ENCODE measurements at regions not wholly inside any gene's neighbourhood (a gene's known extent, or its start where the extent isn't known, plus 50 kb on each side); places are given as distances from the start of the nearest gene placed in this dataset.

DNA sequence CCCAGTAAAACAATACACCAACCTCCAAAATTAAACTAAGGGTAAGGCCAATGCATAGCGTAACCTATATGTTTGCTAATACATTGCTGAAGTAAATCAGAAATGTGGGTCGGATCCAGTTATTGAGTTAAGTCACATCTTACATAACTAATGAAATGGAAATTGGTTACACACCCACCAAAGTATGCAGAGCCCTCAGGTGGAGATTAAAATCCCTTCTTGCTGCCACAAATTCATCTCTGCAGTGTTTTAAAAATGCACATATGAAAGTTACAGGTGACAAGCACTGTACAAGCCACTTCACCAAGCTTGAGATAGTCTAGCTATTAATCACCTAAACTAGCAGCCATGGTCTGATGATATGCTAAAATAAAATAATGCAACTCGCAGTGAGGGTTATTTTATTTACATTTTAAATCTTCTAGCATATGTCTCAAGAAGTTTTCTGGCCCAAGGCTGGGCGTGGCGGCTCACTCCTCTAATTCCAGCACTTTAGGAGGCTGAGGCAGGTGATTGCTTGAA, 130.6 kb downstream of the AQP9 start:
- no peak for ATAC-seq
- DNase-seq (ENCODE audit: missing footprints): no peak
- intact Hi-C loops (cut with DNase I): loop anchor here (5.0 to 10.0 kb wide), 3 partner anchors 256 to 503 kb away; partner anchors contain the start of gene MINDY2

GRCh38 chr15:58269455-58270414, 131.6 kb downstream of the AQP9 start:
- intact Hi-C loops (cut with DNase I): loop anchor here (2.0 to 10.0 kb wide), 5 partner anchors 61 to 503 kb away; partner anchors contain the start of genes ADAM10 and MINDY2
- DNase-seq (ENCODE audit: missing footprints) (no peak), ATAC-seq (peak; percentile 92)

DNA sequence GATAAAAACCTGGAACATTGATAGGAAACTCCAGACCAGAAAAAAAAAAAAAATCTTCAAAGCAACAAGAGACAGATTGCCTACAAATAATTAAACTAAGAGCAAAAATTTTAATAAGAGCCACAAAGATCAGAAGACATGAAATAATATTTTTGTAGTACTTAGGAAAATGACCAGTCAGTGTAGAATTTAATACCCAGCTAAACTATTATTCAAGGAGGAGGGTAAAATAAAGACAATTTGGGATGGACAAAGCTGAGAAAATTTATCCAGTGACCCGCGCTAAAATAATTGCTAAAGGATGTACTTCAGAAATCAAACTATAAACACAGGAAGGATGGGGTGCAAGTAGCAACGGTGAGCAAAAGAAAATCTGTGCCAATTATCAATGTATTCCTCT, 133.2 kb downstream of the AQP9 start:
- DNase-seq (ENCODE audit: missing footprints) (no peak), ATAC-seq (no peak)
- intact Hi-C loops (cut with DNase I): loop anchor here (2.0 to 5.0 kb wide), 2 partner anchors 59 to 476 kb away; partner anchors contain the start of gene ADAM10

DNA sequence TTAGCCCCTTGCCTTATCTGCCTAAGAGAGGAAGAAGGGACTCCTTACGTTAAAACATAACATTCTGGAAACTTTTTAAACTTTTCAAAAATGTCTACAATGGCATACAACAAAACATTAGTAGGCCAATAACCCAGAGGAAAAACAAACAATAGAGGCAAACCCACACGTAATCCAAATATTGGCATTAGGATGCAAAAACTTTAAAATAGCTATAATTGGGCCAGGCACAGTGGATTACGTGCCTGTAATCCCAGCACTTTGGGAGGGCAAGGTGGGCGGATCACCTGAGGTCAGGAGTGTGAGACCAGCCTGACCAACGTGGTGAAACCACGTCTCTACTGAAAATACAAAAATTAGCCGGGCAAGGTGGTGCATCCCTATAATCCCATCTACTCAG, 134.9 kb downstream of the AQP9 start:
- ATAC-seq: no peak
- intact Hi-C loops (cut with DNase I): loop anchor here (5.0 kb wide), 1 partner anchor 474 kb away; the partner anchor contains the start of gene ADAM10
- no peak for DNase-seq (ENCODE audit: missing footprints)

GRCh38 chr15:58274885-58275284, 136.7 kb downstream of the AQP9 start:
- no peak for ATAC-seq
- no peak for DNase-seq (ENCODE audit: missing footprints)
- intact Hi-C loops (cut with DNase I): loop anchor here (5.0 kb wide), 1 partner anchor 472 kb away; the partner anchor contains the start of gene ADAM10

- intact Hi-C loops (cut with DNase I): no loop called here
Observed at GRCh38 chr15:58275785-58276184, 137.6 kb downstream of the AQP9 start.

GRCh38 chr15:58276924-58277323, 138.7 kb downstream of the AQP9 start:
- intact Hi-C loops (cut with DNase I): no loop called here
- DNase-seq (ENCODE audit: missing footprints): no peak
- no peak for ATAC-seq

More at GRCh38 chr15:58275785-58276184, 137.6 kb downstream of the AQP9 start:
- ATAC-seq (no peak), DNase-seq (ENCODE audit: missing footprints) (no peak)

GRCh38 chr15:58277333-58277732, 139.2 kb downstream of the AQP9 start:
- ATAC-seq: no peak
- intact Hi-C loops (cut with DNase I): no loop called here
- DNase-seq (ENCODE audit: missing footprints): no peak

- DNase-seq (ENCODE audit: missing footprints): no peak
- ATAC-seq: no peak
- intact Hi-C loops (cut with DNase I): no loop called here
Observed at GRCh38 chr15:58279106-58279505, 140.9 kb downstream of the AQP9 start.

DNA sequence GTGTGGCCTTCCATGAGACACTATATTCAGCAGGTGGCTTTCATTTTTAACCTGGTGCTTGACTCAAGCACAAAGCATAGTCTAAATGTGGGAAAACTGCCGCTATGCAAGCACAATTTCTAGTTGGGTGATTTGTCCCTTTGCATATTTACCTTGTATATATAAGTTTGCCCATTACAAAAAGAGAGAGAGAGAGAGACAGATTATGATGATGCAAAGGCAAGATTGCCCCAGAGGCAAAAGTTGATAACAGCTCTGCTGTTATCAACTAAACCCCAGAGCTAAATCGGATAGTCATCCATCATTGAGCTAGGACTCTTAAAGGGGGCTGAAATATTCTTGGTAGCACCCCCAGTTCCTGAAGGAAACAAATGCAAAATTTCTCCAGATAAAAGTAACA, 141.5 kb downstream of the AQP9 start:
- DNase-seq (ENCODE audit: missing footprints) (no peak), ATAC-seq (no peak)
- intact Hi-C loops (cut with DNase I): no loop called here

- ATAC-seq: no peak
- no peak for DNase-seq (ENCODE audit: missing footprints)
- intact Hi-C loops (cut with DNase I): no loop called here
Observed at GRCh38 chr15:58282060-58282708, 144.0 kb downstream of the AQP9 start.

DNA sequence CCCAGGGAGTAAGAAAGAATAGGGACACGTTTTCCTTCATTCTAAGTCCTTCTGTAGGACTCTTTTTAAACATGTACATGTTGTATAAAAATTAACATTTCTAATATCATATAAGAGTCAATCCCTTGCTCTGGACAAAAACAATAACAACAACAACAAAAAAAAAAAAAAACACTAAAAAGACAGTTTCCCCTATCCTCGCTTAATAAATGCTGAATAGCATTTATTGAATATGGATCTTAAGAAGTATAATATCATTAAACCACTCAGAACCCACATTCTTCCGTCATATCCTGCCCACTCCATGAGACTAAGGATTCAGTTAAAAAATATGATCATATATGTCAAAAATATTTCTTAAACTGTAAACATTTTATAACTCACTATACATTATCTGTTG, 145.1 kb downstream of the AQP9 start:
- ATAC-seq: no peak
- DNase-seq (ENCODE audit: missing footprints): no peak
- intact Hi-C loops (cut with DNase I): no loop called here

GRCh38 chr15:58284293-58284692, 146.1 kb downstream of the AQP9 start:
- no peak for DNase-seq (ENCODE audit: missing footprints)
- ATAC-seq: no peak
- intact Hi-C loops (cut with DNase I): no loop called here

DNA sequence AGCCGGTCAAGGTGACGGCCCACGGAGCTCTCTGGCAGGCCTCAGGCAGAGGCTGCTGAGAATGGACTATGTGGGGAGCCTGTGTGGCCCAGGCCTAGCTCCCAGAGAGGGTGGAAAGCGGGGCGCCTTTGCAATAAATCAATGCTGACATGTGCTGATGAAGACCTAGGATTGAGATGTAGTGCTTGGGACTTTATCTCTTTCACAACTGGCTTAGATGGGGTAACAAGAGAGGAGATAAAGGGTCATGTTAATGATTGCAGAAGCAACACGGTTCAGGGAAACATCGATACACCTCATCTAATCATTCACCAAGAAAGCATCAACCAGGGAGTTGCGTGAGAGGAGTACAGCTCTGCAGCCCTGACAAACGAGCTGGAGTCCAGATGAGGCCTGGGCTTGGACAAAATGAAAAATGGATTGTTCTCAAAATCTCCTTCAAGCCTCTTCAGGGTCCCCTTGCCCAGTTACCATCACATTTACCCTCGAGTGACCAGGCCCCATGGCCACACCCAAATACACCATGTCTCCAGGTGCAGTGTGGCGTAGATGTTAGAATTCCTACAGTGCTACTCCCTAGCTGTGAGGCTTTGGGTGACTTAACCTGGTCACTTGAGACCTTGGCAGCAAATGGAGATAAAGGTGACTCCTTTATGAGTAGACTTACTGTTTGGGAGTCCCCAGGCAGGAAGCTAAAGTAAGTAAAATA, 146.4 kb upstream of the LIPC start:
- intact Hi-C loops (cut with DNase I): no loop called here
- no peak for DNase-seq (ENCODE audit: missing footprints)
- no peak for ATAC-seq

DNA sequence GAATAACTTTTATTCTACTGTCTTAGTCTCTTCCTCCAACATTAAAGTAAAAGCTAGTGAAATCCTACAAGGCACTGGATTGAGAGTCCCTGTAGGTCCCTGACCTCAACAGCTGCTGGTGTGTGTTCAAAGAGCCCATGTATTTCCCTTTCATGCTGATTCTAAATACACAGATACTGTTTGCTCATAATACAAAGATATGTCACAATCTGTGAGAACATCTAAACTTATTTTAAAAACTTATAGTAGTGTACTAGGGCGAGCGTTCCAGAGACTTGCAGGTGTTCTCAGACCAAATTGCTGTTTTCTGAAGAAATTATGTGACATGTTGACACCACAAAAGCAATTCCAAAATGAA, 145.9 kb upstream of the LIPC start:
- no peak for ATAC-seq

GRCh38 chr15:58286523-58286922, 145.3 kb upstream of the LIPC start:
- no peak for DNase-seq (ENCODE audit: missing footprints)
- ATAC-seq: no peak
- intact Hi-C loops (cut with DNase I): no loop called here

More for the DNA sequence above, 145.9 kb upstream of the LIPC start:
- intact Hi-C loops (cut with DNase I): no loop called here
- DNase-seq (ENCODE audit: missing footprints): no peak

- ATAC-seq (no peak), DNase-seq (ENCODE audit: missing footprints) (no peak)
- intact Hi-C loops (cut with DNase I): no loop called here
Observed at GRCh38 chr15:58287891-58288290, 143.9 kb upstream of the LIPC start.

DNA sequence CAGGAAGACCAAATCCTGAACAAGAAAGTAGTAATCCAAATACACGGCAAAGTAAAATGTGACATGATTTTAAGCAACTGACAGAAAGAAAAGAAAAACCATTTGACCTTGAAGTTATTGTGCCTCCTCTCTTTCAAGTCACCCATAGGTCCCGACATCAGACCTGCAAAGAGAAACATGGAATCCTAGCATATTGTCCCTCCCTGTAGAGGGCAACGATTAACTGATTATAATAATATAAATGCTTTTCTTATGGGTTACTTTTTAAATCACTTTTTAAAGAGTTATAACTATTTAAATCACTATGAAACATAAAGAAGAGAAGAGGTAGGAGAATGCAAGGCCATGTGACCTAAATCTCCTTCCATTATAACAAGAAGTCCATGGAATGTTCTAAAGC, 143.2 kb upstream of the LIPC start:
- ATAC-seq (no peak), DNase-seq (ENCODE audit: missing footprints) (no peak)
- intact Hi-C loops (cut with DNase I): no loop called here

DNA sequence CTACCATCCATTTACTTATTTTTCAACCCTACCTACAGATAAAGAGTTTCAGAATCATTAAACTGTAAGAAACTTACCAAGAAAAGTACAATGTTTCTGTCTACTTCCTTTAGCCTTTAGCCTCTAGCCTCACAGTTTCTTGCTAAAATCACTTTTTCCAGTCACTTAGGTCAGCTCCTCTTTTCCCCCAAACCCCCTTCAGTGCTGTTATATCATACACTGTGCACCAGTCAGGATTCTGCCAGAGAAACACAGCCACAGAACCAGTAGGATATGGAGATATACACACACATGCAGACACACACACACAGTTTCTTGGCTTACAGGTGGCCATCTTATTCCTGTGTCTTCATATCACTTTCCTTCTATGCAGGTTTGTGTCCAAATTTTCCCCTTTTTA, 139.9 kb upstream of the LIPC start:
- intact Hi-C loops (cut with DNase I): no loop called here
- ATAC-seq (no peak), DNase-seq (ENCODE audit: missing footprints) (no peak)

All from Right ventricle myocardium inferior (tissue), 1 donor.